ENCODE measurements at regions not wholly inside any gene's neighbourhood (a gene's known extent, or its start where the extent isn't known, plus 50 kb on each side); places are given as distances from the start of the nearest gene placed in this dataset.

DNA sequence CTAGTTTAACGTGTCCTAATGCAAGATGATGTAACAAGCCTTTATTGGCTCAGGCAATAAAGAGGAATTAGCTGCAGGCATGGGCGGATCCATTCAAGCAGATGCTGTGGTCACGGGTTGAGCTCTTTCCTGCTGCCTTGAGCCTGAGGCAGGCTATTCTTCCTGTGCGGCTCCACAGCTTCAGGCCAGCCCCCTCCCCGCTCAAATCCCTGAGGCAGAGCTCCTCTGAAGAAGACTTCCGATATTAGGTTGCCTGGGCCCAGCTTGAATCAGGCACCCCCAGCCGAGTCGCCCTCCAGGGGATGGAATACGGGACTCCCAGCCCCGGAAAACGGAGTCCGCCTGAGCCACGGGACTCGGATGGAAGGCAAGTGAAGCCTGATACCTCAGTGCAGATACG lies 95.0 kb upstream of the RUFY1 start:
- Histone ChIP-seq H3F3A (ENCODE audit: insufficient read depth, low read depth) (no peaks in the 10 kb centered on the region), H3K9me2 (ENCODE audit: insufficient read depth) (no peaks in the 10 kb centered on the region), H3K27me3 (ENCODE audit: insufficient read depth, low read depth) (peaks cover 79% of the 10 kb centered on the region), H3K4me1 (replicated peaks; ENCODE audit: insufficient read depth) (no peaks in the 10 kb centered on the region), H3K79me2 (ENCODE audit: low read depth) (no peaks in the 10 kb centered on the region), H2AFZ (no peak overlapping the region), H4K20me1 (ENCODE audit: insufficient read depth) (no peaks in the 10 kb centered on the region), H3K4me2 (no peak overlapping the region), H3K36me3 (ENCODE audit: low read depth) (no peaks in the 10 kb centered on the region), H3K27ac (no peak overlapping the region), H3K9me3 (ENCODE audit: insufficient read depth, low read depth) (no peaks in the 10 kb centered on the region), H3K4me3 (no peak overlapping the region)
- ChIA-PET CTCF (no interaction called here), POLR2A (ENCODE audit: unreplicated experiment) (no interaction called here)
- intact Hi-C loops (cut with micrococcal nuclease; ENCODE audit: unreplicated experiment), result no loop called here
- no peak for TF ChIP-seq EZH2 (IDR thresholded peaks at IDR 0.05; ENCODE audit: low read depth)
- TF ChIP-seq, protein P1, sequence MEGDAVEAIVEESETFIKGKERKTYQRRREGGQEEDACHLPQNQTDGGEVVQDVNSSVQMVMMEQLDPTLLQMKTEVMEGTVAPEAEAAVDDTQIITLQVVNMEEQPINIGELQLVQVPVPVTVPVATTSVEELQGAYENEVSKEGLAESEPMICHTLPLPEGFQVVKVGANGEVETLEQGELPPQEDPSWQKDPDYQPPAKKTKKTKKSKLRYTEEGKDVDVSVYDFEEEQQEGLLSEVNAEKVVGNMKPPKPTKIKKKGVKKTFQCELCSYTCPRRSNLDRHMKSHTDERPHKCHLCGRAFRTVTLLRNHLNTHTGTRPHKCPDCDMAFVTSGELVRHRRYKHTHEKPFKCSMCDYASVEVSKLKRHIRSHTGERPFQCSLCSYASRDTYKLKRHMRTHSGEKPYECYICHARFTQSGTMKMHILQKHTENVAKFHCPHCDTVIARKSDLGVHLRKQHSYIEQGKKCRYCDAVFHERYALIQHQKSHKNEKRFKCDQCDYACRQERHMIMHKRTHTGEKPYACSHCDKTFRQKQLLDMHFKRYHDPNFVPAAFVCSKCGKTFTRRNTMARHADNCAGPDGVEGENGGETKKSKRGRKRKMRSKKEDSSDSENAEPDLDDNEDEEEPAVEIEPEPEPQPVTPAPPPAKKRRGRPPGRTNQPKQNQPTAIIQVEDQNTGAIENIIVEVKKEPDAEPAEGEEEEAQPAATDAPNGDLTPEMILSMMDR (conservative IDR thresholded peaks at IDR 0.05), result no peak
- no TSS peak for BruUV-seq (replicated peaks)
- DNase-seq, result no peak

DNA sequence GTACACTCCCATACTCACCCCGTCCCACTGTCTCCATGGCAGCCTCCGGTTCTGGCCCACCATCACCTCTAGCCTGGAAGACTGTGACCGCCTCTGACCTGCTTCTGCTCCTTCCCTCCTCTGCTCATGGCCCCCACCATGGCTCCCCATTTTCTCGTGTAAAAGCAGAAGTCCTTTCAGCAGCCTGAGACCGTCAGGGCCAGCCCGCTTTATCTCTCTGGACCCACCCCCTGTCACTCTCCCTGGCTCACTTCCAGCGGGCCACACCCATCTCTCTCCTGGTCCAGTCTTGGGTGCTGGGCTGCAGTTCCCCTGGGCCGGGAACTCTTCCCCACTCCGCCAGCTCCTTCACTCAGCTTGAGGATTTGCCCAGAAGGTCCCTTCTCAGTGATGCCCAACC lies 96.0 kb upstream of the RUFY1 start:
- Histone ChIP-seq H3K4me2 (no peak overlapping the region), H2AFZ (no peak overlapping the region), H3K79me2 (ENCODE audit: low read depth) (no peaks in the 10 kb centered on the region), H3K9me2 (ENCODE audit: insufficient read depth) (no peaks in the 10 kb centered on the region), H3K4me1 (replicated peaks; ENCODE audit: insufficient read depth) (no peaks in the 10 kb centered on the region), H3K4me3 (no peak overlapping the region), H3K27ac (no peak overlapping the region), H3K27me3 (ENCODE audit: insufficient read depth, low read depth) (peaks cover 77% of the 10 kb centered on the region), H3K9me3 (ENCODE audit: insufficient read depth, low read depth) (no peaks in the 10 kb centered on the region), H3K36me3 (ENCODE audit: low read depth) (no peaks in the 10 kb centered on the region), H4K20me1 (ENCODE audit: insufficient read depth) (no peaks in the 10 kb centered on the region), H3F3A (ENCODE audit: insufficient read depth, low read depth) (no peaks in the 10 kb centered on the region)
- ChIA-PET CTCF (no interaction called here), POLR2A (ENCODE audit: unreplicated experiment) (no interaction called here)
- BruUV-seq (replicated peaks), result no TSS peak
- no peak for TF ChIP-seq EZH2 (IDR thresholded peaks at IDR 0.05; ENCODE audit: low read depth)
- TF ChIP-seq, protein P1 (conservative IDR thresholded peaks at IDR 0.05), result no peak
- intact Hi-C loops (cut with micrococcal nuclease; ENCODE audit: unreplicated experiment), result no loop called here
- no peak for DNase-seq

DNA sequence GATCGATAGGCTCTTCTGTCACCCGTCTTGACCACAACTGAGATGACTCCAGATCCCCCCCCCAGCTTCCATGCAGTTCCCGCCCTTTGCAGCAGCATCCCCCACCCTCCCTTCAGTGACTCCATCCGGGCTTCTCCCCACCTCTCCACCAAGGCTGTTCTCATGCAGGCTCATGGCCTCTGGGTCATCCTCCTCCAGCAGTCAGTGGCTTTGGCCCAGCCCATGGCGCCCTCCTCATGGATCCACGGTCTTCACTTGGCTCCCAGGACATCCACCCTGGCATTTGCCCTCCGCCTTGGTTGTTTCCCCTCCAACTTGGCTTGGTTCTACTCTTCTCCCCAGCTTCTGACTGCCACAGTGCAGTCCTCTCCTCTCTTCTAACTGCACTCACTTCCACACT lies 96.7 kb upstream of the RUFY1 start:
- intact Hi-C loops (cut with micrococcal nuclease; ENCODE audit: unreplicated experiment), result no loop called here
- ChIA-PET CTCF (no interaction called here), POLR2A (ENCODE audit: unreplicated experiment) (no interaction called here)
- H3K79me2 ChIP-seq (ENCODE audit: low read depth), result no peaks in the 10 kb centered on the region
- H2AFZ ChIP-seq, result no peak overlapping the region
- DNase-seq, result no peak
- peaks cover 71% of the 10 kb centered on the region for H3K27me3 ChIP-seq (ENCODE audit: insufficient read depth, low read depth)
- no TSS peak for BruUV-seq (replicated peaks)
- TF ChIP-seq EZH2 (IDR thresholded peaks at IDR 0.05; ENCODE audit: low read depth), result no peak
- TF ChIP-seq, protein P1 (conservative IDR thresholded peaks at IDR 0.05), result no peak
- no peaks in the 10 kb centered on the region for H4K20me1 ChIP-seq (ENCODE audit: insufficient read depth)
- H3K4me2 ChIP-seq, result no peak overlapping the region
- H3K4me3 ChIP-seq, result no peak overlapping the region
- no peak overlapping the region for H3K27ac ChIP-seq
- no peaks in the 10 kb centered on the region for H3K4me1 ChIP-seq (replicated peaks; ENCODE audit: insufficient read depth)
- H3K36me3 ChIP-seq (ENCODE audit: low read depth), result no peaks in the 10 kb centered on the region
- no peaks in the 10 kb centered on the region for H3F3A ChIP-seq (ENCODE audit: insufficient read depth, low read depth)
- no peaks in the 10 kb centered on the region for H3K9me3 ChIP-seq (ENCODE audit: insufficient read depth, low read depth)
- no peaks in the 10 kb centered on the region for H3K9me2 ChIP-seq (ENCODE audit: insufficient read depth)
